GM23248 (cell line): ENCODE measurements at regions not wholly inside any gene's neighbourhood (a gene's known extent, or its start where the extent isn't known, plus 50 kb on each side); places are given as distances from the start of the nearest gene placed in this dataset.

ENCODE experiments used
- DNase-seq: peaks from one replicate; pipeline ENCODE4 v3.0.0-alpha.2; 2015
- H2AFZ ChIP-seq: fragments of 200-600 bp; sonication (generic); 2 replicates; pipeline ENCODE4 v1.6.1; 2016; ENCODE audit warnings: antibody characterized with exemption
- H3F3A ChIP-seq: fragments of 200-600 bp; sonication (generic); 2 replicates; pipeline ENCODE4 v1.6.1; 2016; ENCODE audit warnings: mild to moderate bottlenecking, antibody characterized with exemption, mixed run types; ENCODE audit not compliant: insufficient read depth
- H3K27ac ChIP-seq: fragments of 200-600 bp; sonication (generic); 2 replicates; pipeline ENCODE4 v1.5.1; 2016; ENCODE audit warnings: mild to moderate bottlenecking
- H3K27me3 ChIP-seq: fragments of 200-600 bp; sonication (generic); replicated peaks from 2 replicates; pipeline ENCODE4 v1.6.1; 2016; ENCODE audit warnings: mild to moderate bottlenecking; ENCODE audit not compliant: insufficient read depth
- H3K36me3 ChIP-seq: fragments of 200-600 bp; sonication (generic); 2 replicates; pipeline ENCODE4 v1.6.1; 2016; ENCODE audit warnings: low read depth, mild to moderate bottlenecking
- H3K4me1 ChIP-seq: fragments of 200-600 bp; sonication (generic); 2 replicates; pipeline ENCODE4 v1.6.1; 2016; ENCODE audit warnings: mild to moderate bottlenecking; ENCODE audit not compliant: insufficient read depth
- H3K4me2 ChIP-seq: fragments of 200-600 bp; sonication (generic); one replicate; pipeline ENCODE4 v1.6.1; 2016; ENCODE audit warnings: mild to moderate bottlenecking; ENCODE audit not compliant: unreplicated experiment
- H3K4me3 ChIP-seq: fragments of 200-600 bp; sonication (generic); 2 replicates; pipeline ENCODE4 v1.5.1; 2016; ENCODE audit warnings: mild to moderate bottlenecking
- H3K79me2 ChIP-seq: fragments of 200-600 bp; sonication (generic); 2 replicates; pipeline ENCODE4 v1.6.1; 2016; ENCODE audit warnings: mild to moderate bottlenecking; ENCODE audit not compliant: insufficient read depth
- H3K9ac ChIP-seq: fragments of 200-600 bp; sonication (generic); 2 replicates; pipeline ENCODE4 v1.6.1; 2016; ENCODE audit warnings: mild to moderate bottlenecking
- H3K9me2 ChIP-seq: fragments of 200-600 bp; sonication (generic); 2 replicates; pipeline ENCODE4 v1.6.1; 2016; ENCODE audit warnings: mixed run types, mild to moderate bottlenecking, moderate library complexity; ENCODE audit not compliant: insufficient read depth
- H3K9me3 ChIP-seq: fragments of 200-600 bp; sonication (generic); one replicate; pipeline ENCODE4 v1.6.1; 2017; ENCODE audit warnings: low read depth
- H4K20me1 ChIP-seq: fragments of 200-600 bp; sonication (generic); 2 replicates; pipeline ENCODE4 v1.6.0; 2016; ENCODE audit not compliant: insufficient read depth
- EZH2 ChIP-seq: fragments of 200-600 bp; sonication (generic); IDR thresholded peaks from 2 replicates; pipeline ENCODE4 v1.6.1; 2018; ENCODE audit warnings: antibody characterized with exemption, mild to moderate bottlenecking; ENCODE audit not compliant: insufficient read depth, poor library complexity, severe bottlenecking
- EZH2phosphoT487 ChIP-seq: fragments of 200-600 bp; sonication (generic); IDR thresholded peaks from 2 replicates; pipeline ENCODE4 v1.6.1; 2018; ENCODE audit warnings: antibody characterized with exemption, moderate library complexity, mild to moderate bottlenecking, low read depth; ENCODE audit not compliant: insufficient read depth
- WGBS, 2 experiments: methylation state at CpG; one replicate each; pipeline ENCODE4 v1.1.6; 2015 to 2017; ENCODE audit warnings: low lambda C conversion rate in 2 of 2, low coverage in 1 of 2; ENCODE audit errors: missing lambda C conversion rate in 2 of 2; 5-methylcytosine and 5-hydroxymethylcytosine counted together
- in situ Hi-C: fragments of 300-500 bp; cut with MboI; formaldehyde crosslinking; loops from 2 replicates; pipeline ENCODE4 v1.15.0; 2020

GRCh38 chr12:66920205-66920604, 241.3 kb upstream of the GRIP1 start:
- no peaks in the 10 kb centered on the region for H4K20me1 ChIP-seq
- no peaks in the 10 kb centered on the region for H3K9me3 ChIP-seq
- H3K36me3 ChIP-seq: no peaks in the 10 kb centered on the region
- H3K4me2 ChIP-seq: no peak overlapping the region
- WGBS, 2 experiments: 21 to 27% methylated on average over 3 of the region's 3 CpGs
- H3K27me3 ChIP-seq: no peaks in the 10 kb centered on the region
- no peak overlapping the region for H3K4me3 ChIP-seq
- TF ChIP-seq EZH2phosphoT487 (no peak), EZH2 (no peak)
- H3K9me2 ChIP-seq: no peaks in the 10 kb centered on the region
- H3K4me1 ChIP-seq: no peaks in the 10 kb centered on the region
- no peak overlapping the region for H3K27ac ChIP-seq
- no peak overlapping the region for H3K9ac ChIP-seq
- in situ Hi-C loops: no loop called here
- no peaks in the 10 kb centered on the region for H3K79me2 ChIP-seq
- DNase-seq: no peak
- no peaks in the 10 kb centered on the region for H3F3A ChIP-seq
- no peak overlapping the region for H2AFZ ChIP-seq

- no peaks in the 10 kb centered on the region for H3K9me3 ChIP-seq
- no peaks in the 10 kb centered on the region for H3K4me1 ChIP-seq
These were observed 242.3 kb upstream of the GRIP1 start for GRCh38 chr12:66921151-66921550.

GRCh38 chr12:66925083-66925482, 246.2 kb upstream of the GRIP1 start:
- WGBS, 2 experiments: 20 to 29% methylated on average over 2 of the region's 2 CpGs
- no peak overlapping the region for H3K4me2 ChIP-seq
- no peaks in the 10 kb centered on the region for H4K20me1 ChIP-seq
- no peaks in the 10 kb centered on the region for H3K9me2 ChIP-seq
- H3K9ac ChIP-seq: no peak overlapping the region
- no peaks in the 10 kb centered on the region for H3F3A ChIP-seq
- no peaks in the 10 kb centered on the region for H3K4me1 ChIP-seq
- no peaks in the 10 kb centered on the region for H3K36me3 ChIP-seq
- no peaks in the 10 kb centered on the region for H3K27me3 ChIP-seq
- H3K4me3 ChIP-seq: no peak overlapping the region
- no peaks in the 10 kb centered on the region for H3K9me3 ChIP-seq
- in situ Hi-C loops: no loop called here
- no peak overlapping the region for H3K27ac ChIP-seq
- H3K79me2 ChIP-seq: no peaks in the 10 kb centered on the region
- no peak for TF ChIP-seq EZH2
- no peak for TF ChIP-seq EZH2phosphoT487
- H2AFZ ChIP-seq: no peak overlapping the region
- no peak for DNase-seq

More at GRCh38 chr12:66921151-66921550, 242.3 kb upstream of the GRIP1 start:
- Histone ChIP-seq H4K20me1 (no peaks in the 10 kb centered on the region), H3K4me3 (no peak overlapping the region), H3K36me3 (no peaks in the 10 kb centered on the region), H3K9ac (no peak overlapping the region), H3K4me2 (no peak overlapping the region), H3F3A (no peaks in the 10 kb centered on the region), H2AFZ (no peak overlapping the region), H3K27me3 (no peaks in the 10 kb centered on the region), H3K9me2 (no peaks in the 10 kb centered on the region), H3K27ac (no peak overlapping the region), H3K79me2 (no peaks in the 10 kb centered on the region)
- 0 to 4% methylated on average over 1 of the region's 1 CpG for WGBS, 2 experiments
- in situ Hi-C loops: no loop called here
- DNase-seq: no peak
- TF ChIP-seq EZH2phosphoT487 (no peak), EZH2 (no peak)

GRCh38 chr12:66929121-66929520, 250.2 kb upstream of the GRIP1 start:
- Histone ChIP-seq H3K79me2 (no peaks in the 10 kb centered on the region), H3K36me3 (no peaks in the 10 kb centered on the region), H3K27me3 (no peaks in the 10 kb centered on the region), H3K9me2 (no peaks in the 10 kb centered on the region), H3K9me3 (no peaks in the 10 kb centered on the region), H4K20me1 (no peaks in the 10 kb centered on the region), H3K27ac (no peak overlapping the region), H3K9ac (no peak overlapping the region), H3K4me1 (no peaks in the 10 kb centered on the region), H2AFZ (no peak overlapping the region), H3K4me3 (no peak overlapping the region), H3F3A (no peaks in the 10 kb centered on the region), H3K4me2 (no peak overlapping the region)
- no peak for TF ChIP-seq EZH2phosphoT487
- TF ChIP-seq EZH2: no peak
- no peak for DNase-seq
- in situ Hi-C loops: no loop called here

- H3K4me3 ChIP-seq: no peak overlapping the region
- no peak overlapping the region for H3K4me2 ChIP-seq
- no peaks in the 10 kb centered on the region for H3K9me2 ChIP-seq
- no peak overlapping the region for H2AFZ ChIP-seq
- DNase-seq: no peak
- in situ Hi-C loops: no loop called here
- no peaks in the 10 kb centered on the region for H3K36me3 ChIP-seq
- no peaks in the 10 kb centered on the region for H3K79me2 ChIP-seq
- no peak overlapping the region for H3K27ac ChIP-seq
- no peaks in the 10 kb centered on the region for H3K9me3 ChIP-seq
- H4K20me1 ChIP-seq: no peaks in the 10 kb centered on the region
- no peak overlapping the region for H3K9ac ChIP-seq
- no peaks in the 10 kb centered on the region for H3F3A ChIP-seq
- H3K27me3 ChIP-seq: no peaks in the 10 kb centered on the region
- no peak for TF ChIP-seq EZH2phosphoT487
- TF ChIP-seq EZH2: no peak
- WGBS, 2 experiments: 15 to 22% methylated on average over 3 of the region's 3 CpGs
- H3K4me1 ChIP-seq: no peaks in the 10 kb centered on the region
These were observed 252.2 kb upstream of the GRIP1 start for GRCh38 chr12:66931091-66931490.
